DMS 273 (cell line): ENCODE measurements at regions not wholly inside any gene's neighbourhood (a gene's known extent, or its start where the extent isn't known, plus 50 kb on each side); places are given as distances from the start of the nearest gene placed in this dataset.
A peak's percentile ranks its signal among the peaks of the same experiment; 100 is the strongest.
"Not testable (repeated sequence)": the region's sequence is repeated elsewhere in the genome, so short reads cannot be mapped to it uniquely, and the experiment has no call there.

ENCODE experiments used
- DNase-seq: peaks from one replicate; lab custom pipeline; 2025; ENCODE audit not compliant: unreplicated experiment; lab: John Stamatoyannopoulos, UW

- DNase-seq, result no peak
These were observed 950.1 kb downstream of the TBL1XR1 start for GRCh38 chr3:176247191-176247590.

- no peak for DNase-seq
These were observed 977.3 kb downstream of the TBL1XR1 start for GRCh38 chr3:176219970-176220369.

GRCh38 chr3:176214758-176215157 lies 982.5 kb downstream of the TBL1XR1 start:
- DNase-seq, result no peak

- DNase-seq, result not testable (repeated sequence)
These were observed 984.0 kb downstream of the TBL1XR1 start for GRCh38 chr3:176213314-176213713.

GRCh38 chr3:176208915-176209314 lies 988.4 kb downstream of the TBL1XR1 start:
- DNase-seq, result no peak

- no peak for DNase-seq
These were observed 989.0 kb downstream of the TBL1XR1 start for GRCh38 chr3:176208283-176208682.

GRCh38 chr3:176206809-176207208 lies 990.5 kb downstream of the TBL1XR1 start:
- DNase-seq, result no peak

GRCh38 chr3:176202652-176203051 lies 994.6 kb downstream of the TBL1XR1 start:
- DNase-seq, result no peak

- no peak for DNase-seq
These were observed 1004.1 kb downstream of the TBL1XR1 start for GRCh38 chr3:176193032-176193730.

- peak; percentile 67 for DNase-seq
These were observed 1006.5 kb downstream of the TBL1XR1 start for GRCh38 chr3:176190755-176191154.

GRCh38 chr3:176183181-176183580 lies 1014.1 kb downstream of the TBL1XR1 start:
- DNase-seq, result no peak

- DNase-seq, result no peak
These were observed 1023.2 kb downstream of the TBL1XR1 start for GRCh38 chr3:176174060-176174459.

- DNase-seq, result no peak
These were observed 1024.8 kb downstream of the TBL1XR1 start for GRCh38 chr3:176172492-176172891.

GRCh38 chr3:176167272-176167671 lies 1030.0 kb downstream of the TBL1XR1 start:
- DNase-seq, result no peak

GRCh38 chr3:176160997-176161396 lies 1036.3 kb downstream of the TBL1XR1 start:
- DNase-seq, result no peak

GRCh38 chr3:176159796-176160195 lies 1037.5 kb downstream of the TBL1XR1 start:
- peak; percentile 14 for DNase-seq

- no peak for DNase-seq
These were observed 1042.3 kb downstream of the TBL1XR1 start for GRCh38 chr3:176155012-176155411.

- DNase-seq, result no peak
These were observed 1047.7 kb downstream of the TBL1XR1 start for GRCh38 chr3:176149567-176149966.

- DNase-seq, result no peak
These were observed 1050.0 kb downstream of the TBL1XR1 start for GRCh38 chr3:176147251-176147650.

- DNase-seq, result no peak
These were observed 1055.4 kb downstream of the TBL1XR1 start for GRCh38 chr3:176141837-176142236.

GRCh38 chr3:176120507-176120906 lies 1076.8 kb downstream of the TBL1XR1 start:
- DNase-seq, result no peak

GRCh38 chr3:176119826-176120225 lies 1077.5 kb downstream of the TBL1XR1 start:
- DNase-seq, result no peak

- DNase-seq, result no peak
These were observed 1090.9 kb downstream of the TBL1XR1 start for GRCh38 chr3:176106380-176106779.
